Body of pancreas (tissue), 4 donors: ENCODE measurements at regions not wholly inside any gene's neighbourhood (a gene's known extent, or its start where the extent isn't known, plus 50 kb on each side); places are given as distances from the start of the nearest gene placed in this dataset.

Experiments used
- CTCF ChIP-seq, 7 experiments: fragments of 450-650 bp in 4 of 7; fragments of 200-600 bp in 3 of 7; sonication (generic) in 3 of 7; IDR thresholded peaks; one replicate each; pipeline ENCODE4 v1.5.1; 2016 to 2019; ENCODE audit warnings: antibody characterized with exemption in 7 of 7
- POLR2A ChIP-seq, 3 donors: fragments of 450-650 bp; IDR thresholded peaks; one replicate each; pipeline ENCODE4 v1.6.1; 2016; ENCODE audit warnings: antibody characterized with exemption in 3 of 3, mild to moderate bottlenecking in 2 of 3

DNA sequence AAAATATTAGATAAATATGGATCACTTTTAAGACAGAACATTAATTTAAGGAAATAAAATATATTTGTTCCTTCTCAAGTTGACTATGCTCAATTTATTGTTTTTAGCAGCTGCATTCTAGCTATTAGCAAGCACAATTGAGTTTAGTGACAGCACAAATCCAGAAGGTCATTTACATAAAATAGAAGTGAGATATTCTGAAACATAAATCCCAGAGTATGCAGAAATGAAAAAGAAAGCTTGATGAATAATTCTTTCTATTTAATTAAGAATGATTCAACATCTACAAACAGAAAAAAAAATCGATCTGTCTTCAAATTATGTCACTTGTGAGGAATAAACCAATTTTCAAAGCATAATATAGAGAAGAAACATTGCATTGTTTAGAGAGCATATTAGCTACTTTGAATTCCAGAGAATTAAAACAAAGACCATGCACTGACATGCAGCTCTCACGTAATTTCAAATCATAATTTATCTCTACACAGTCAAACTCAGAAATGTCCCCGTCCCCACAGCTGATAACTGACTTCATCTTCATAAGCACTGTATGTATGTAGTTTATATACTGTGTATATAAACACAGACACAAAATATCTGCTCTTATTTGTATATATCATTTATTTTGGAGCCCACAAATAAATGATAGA is 458.4 kb downstream of the TMX3 start:
- TF ChIP-seq POLR2A (IDR thresholded peaks at IDR 0.05) (no peak), CTCF (IDR thresholded peaks at IDR 0.05) (no peak)
